ENCODE measurements at regions not wholly inside any gene's neighbourhood (a gene's known extent, or its start where the extent isn't known, plus 50 kb on each side); places are given as distances from the start of the nearest gene placed in this dataset.
"Not testable (repeated sequence)": the region's sequence is repeated elsewhere in the genome, so short reads cannot be mapped to it uniquely, and the experiment has no call there.

- peak; percentile 91 for FAIRE-seq
These were observed 188.9 kb upstream of the RPS23 start for GRCh38 chr5:82466986-82467561.

- no peak for FAIRE-seq
These were observed 187.1 kb upstream of the RPS23 start for GRCh38 chr5:82465235-82465634.

- no peak for FAIRE-seq
These were observed 181.5 kb upstream of the RPS23 start for GRCh38 chr5:82459626-82460025.

- not testable (repeated sequence) for FAIRE-seq
These were observed 177.2 kb upstream of the RPS23 start for GRCh38 chr5:82455317-82455716.

GRCh38 chr5:82448374-82448773 lies 170.2 kb upstream of the RPS23 start:
- FAIRE-seq: no peak

- FAIRE-seq: no peak
These were observed 169.8 kb upstream of the RPS23 start for GRCh38 chr5:82447913-82448312.

GRCh38 chr5:82446809-82447208 lies 168.7 kb upstream of the RPS23 start:
- FAIRE-seq: no peak

GRCh38 chr5:82445726-82446335 lies 167.7 kb upstream of the RPS23 start:
- FAIRE-seq: no peak

GRCh38 chr5:82439750-82440445 lies 161.7 kb upstream of the RPS23 start:
- FAIRE-seq: no peak

- not testable (repeated sequence) for FAIRE-seq
These were observed 159.4 kb upstream of the RPS23 start for GRCh38 chr5:82437565-82437964.

GRCh38 chr5:82436291-82436690 lies 158.1 kb upstream of the RPS23 start:
- FAIRE-seq: no peak

- not testable (repeated sequence) for FAIRE-seq
These were observed 156.8 kb upstream of the RPS23 start for GRCh38 chr5:82434696-82435660.

GRCh38 chr5:82426464-82427154 lies 148.5 kb upstream of the RPS23 start:
- no peak for FAIRE-seq

- FAIRE-seq: no peak
These were observed 147.4 kb upstream of the RPS23 start for GRCh38 chr5:82425591-82425990.

GRCh38 chr5:82424211-82424610 lies 146.1 kb upstream of the RPS23 start:
- FAIRE-seq: no peak

- no peak for FAIRE-seq
These were observed 144.6 kb upstream of the RPS23 start for GRCh38 chr5:82422751-82423181.

GRCh38 chr5:82422001-82422740 lies 144.0 kb upstream of the RPS23 start:
- no peak for FAIRE-seq

GRCh38 chr5:82421119-82421518 lies 143.0 kb upstream of the RPS23 start:
- FAIRE-seq: no peak

GRCh38 chr5:82420524-82420923 lies 142.4 kb upstream of the RPS23 start:
- FAIRE-seq: not testable (repeated sequence)

GRCh38 chr5:82419559-82420332 lies 141.6 kb upstream of the RPS23 start:
- no peak for FAIRE-seq

- FAIRE-seq: no peak
These were observed 140.4 kb upstream of the RPS23 start for GRCh38 chr5:82418608-82418950.

Data from islet of Langerhans (tissue), 1 donor.